ENCODE measurements at regions not wholly inside any gene's neighbourhood (a gene's known extent, or its start where the extent isn't known, plus 50 kb on each side); places are given as distances from the start of the nearest gene placed in this dataset.

- no peaks in the 10 kb centered on the region for H3K4me1 ChIP-seq
- intact Hi-C loops (cut with DNase I): no loop called here
- H3K36me3 ChIP-seq: no peaks in the 10 kb centered on the region
- TF ChIP-seq, protein P1, sequence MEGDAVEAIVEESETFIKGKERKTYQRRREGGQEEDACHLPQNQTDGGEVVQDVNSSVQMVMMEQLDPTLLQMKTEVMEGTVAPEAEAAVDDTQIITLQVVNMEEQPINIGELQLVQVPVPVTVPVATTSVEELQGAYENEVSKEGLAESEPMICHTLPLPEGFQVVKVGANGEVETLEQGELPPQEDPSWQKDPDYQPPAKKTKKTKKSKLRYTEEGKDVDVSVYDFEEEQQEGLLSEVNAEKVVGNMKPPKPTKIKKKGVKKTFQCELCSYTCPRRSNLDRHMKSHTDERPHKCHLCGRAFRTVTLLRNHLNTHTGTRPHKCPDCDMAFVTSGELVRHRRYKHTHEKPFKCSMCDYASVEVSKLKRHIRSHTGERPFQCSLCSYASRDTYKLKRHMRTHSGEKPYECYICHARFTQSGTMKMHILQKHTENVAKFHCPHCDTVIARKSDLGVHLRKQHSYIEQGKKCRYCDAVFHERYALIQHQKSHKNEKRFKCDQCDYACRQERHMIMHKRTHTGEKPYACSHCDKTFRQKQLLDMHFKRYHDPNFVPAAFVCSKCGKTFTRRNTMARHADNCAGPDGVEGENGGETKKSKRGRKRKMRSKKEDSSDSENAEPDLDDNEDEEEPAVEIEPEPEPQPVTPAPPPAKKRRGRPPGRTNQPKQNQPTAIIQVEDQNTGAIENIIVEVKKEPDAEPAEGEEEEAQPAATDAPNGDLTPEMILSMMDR (IDR thresholded peaks at IDR 0.05): no peak
- DNase-seq (ENCODE audit: low spot score in 2 of 2): no peak
- no peak overlapping the region for H3K27ac ChIP-seq
- H3K27me3 ChIP-seq: no peaks in the 10 kb centered on the region
- H3K9me3 ChIP-seq: no peaks in the 10 kb centered on the region
- no peak overlapping the region for H3K4me3 ChIP-seq
These were observed 625.4 kb upstream of the SOX9 start for GRCh38 chr17:71495420-71495819.

DNA sequence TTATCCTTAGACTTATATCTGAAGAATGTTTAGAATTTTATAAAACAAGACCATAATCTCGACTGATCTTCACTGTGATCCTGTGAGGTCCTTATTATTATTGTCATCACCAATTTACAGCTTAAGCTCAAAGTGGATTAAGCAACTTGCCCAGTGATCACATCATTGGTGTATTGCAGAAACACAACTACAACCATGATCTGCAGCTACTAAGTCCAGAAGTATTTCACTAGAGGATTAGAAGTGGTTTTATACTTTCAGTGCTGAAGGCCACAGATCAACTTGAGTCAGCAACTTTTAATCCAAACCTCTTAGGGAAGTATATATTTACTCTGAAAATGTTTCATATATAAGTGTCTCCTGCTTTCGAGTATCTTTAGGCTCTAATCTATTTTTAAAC, 624.3 kb upstream of the SOX9 start:
- TF ChIP-seq, protein P1 (IDR thresholded peaks at IDR 0.05): no peak
- no peaks in the 10 kb centered on the region for H3K36me3 ChIP-seq
- no peak for DNase-seq (ENCODE audit: low spot score in 2 of 2)
- no peak overlapping the region for H3K4me3 ChIP-seq
- H3K27me3 ChIP-seq: no peaks in the 10 kb centered on the region
- intact Hi-C loops (cut with DNase I): no loop called here
- no peak overlapping the region for H3K27ac ChIP-seq
- H3K9me3 ChIP-seq: no peaks in the 10 kb centered on the region
- no peaks in the 10 kb centered on the region for H3K4me1 ChIP-seq

- Histone ChIP-seq H3K4me1 (no peaks in the 10 kb centered on the region), H3K27ac (no peak overlapping the region), H3K36me3 (no peaks in the 10 kb centered on the region), H3K9me3 (no peaks in the 10 kb centered on the region), H3K27me3 (no peaks in the 10 kb centered on the region), H3K4me3 (no peak overlapping the region)
- intact Hi-C loops (cut with DNase I): no loop called here
- DNase-seq (ENCODE audit: low spot score in 2 of 2): no peak
- TF ChIP-seq, protein P1 (IDR thresholded peaks at IDR 0.05): no peak
These were observed 619.9 kb upstream of the SOX9 start for GRCh38 chr17:71500761-71501555.

GRCh38 chr17:71501711-71502110, 619.1 kb upstream of the SOX9 start:
- Histone ChIP-seq H3K36me3 (no peaks in the 10 kb centered on the region), H3K27me3 (no peaks in the 10 kb centered on the region), H3K4me3 (no peak overlapping the region), H3K27ac (no peak overlapping the region), H3K4me1 (no peaks in the 10 kb centered on the region), H3K9me3 (no peaks in the 10 kb centered on the region)
- TF ChIP-seq, protein P1 (IDR thresholded peaks at IDR 0.05): no peak
- DNase-seq (ENCODE audit: low spot score in 2 of 2): no peak
- intact Hi-C loops (cut with DNase I): no loop called here

DNA sequence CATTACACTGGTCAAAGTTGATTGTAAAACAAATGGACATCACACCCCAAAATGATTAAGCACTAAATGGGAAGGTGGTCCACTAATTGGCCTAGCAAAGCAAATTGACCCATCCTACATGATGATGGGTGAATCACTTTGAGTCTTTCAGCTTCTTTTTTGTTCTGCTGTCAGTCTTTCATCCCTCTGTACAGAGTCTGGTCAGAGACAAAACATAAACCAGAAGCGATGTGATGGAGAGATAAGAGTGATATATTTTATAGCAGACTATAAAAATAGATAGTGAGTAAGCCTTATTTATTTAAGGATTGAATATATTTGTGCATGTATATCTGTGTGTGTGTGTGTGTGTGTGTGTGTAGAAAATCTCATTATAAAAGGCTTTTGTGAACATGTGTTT, 618.4 kb upstream of the SOX9 start:
- Histone ChIP-seq H3K36me3 (no peaks in the 10 kb centered on the region), H3K27ac (no peak overlapping the region), H3K4me1 (no peaks in the 10 kb centered on the region), H3K9me3 (no peaks in the 10 kb centered on the region), H3K4me3 (no peak overlapping the region), H3K27me3 (no peaks in the 10 kb centered on the region)
- no peak for DNase-seq (ENCODE audit: low spot score in 2 of 2)
- intact Hi-C loops (cut with DNase I): no loop called here
- TF ChIP-seq, protein P1 (IDR thresholded peaks at IDR 0.05): no peak
